Smooth muscle cell (in vitro differentiated cells): ENCODE measurements at regions not wholly inside any gene's neighbourhood (a gene's known extent, or its start where the extent isn't known, plus 50 kb on each side); places are given as distances from the start of the nearest gene placed in this dataset.
"Not testable (repeated sequence)": the region's sequence is repeated elsewhere in the genome, so short reads cannot be mapped to it uniquely, and the experiment has no call there.

Experiments used
- DNase-seq: peaks from one replicate; lab custom pipeline; 2025; ENCODE audit not compliant: unreplicated experiment; lab: John Stamatoyannopoulos, UW
- H2AFZ ChIP-seq: fragments of 200-600 bp; sonication (generic); 2 replicates; pipeline ENCODE4 v1.6.0; 2016; ENCODE audit warnings: antibody characterized with exemption, low read depth, mild to moderate bottlenecking
- H3F3A ChIP-seq: fragments of 200-600 bp; sonication (generic); 2 replicates; pipeline ENCODE4 v1.6.0; 2017; ENCODE audit warnings: antibody characterized with exemption, low read depth
- H3K27ac ChIP-seq: fragments of 200-600 bp; sonication (generic); 2 replicates; pipeline ENCODE4 v1.5.1; 2016; ENCODE audit warnings: low read depth, mild to moderate bottlenecking
- H3K27me3 ChIP-seq: fragments of 200-600 bp; sonication (generic); 2 replicates; pipeline ENCODE4 v1.6.1; 2016; ENCODE audit warnings: low read depth, mild to moderate bottlenecking
- H3K36me3 ChIP-seq: fragments of 200-600 bp; sonication (generic); 2 replicates; pipeline ENCODE4 v1.5.1; 2016; ENCODE audit warnings: low read depth
- H3K4me1 ChIP-seq: fragments of 200-600 bp; sonication (generic); 2 replicates; pipeline ENCODE4 v1.5.1; 2016; ENCODE audit warnings: low read depth
- H3K4me2 ChIP-seq: fragments of 200-600 bp; sonication (generic); 2 replicates; pipeline ENCODE4 v1.6.0; 2016; ENCODE audit warnings: mild to moderate bottlenecking
- H3K4me3 ChIP-seq: fragments of 200-600 bp; sonication (generic); 2 replicates; pipeline ENCODE4 v1.5.1; 2016; ENCODE audit warnings: mild to moderate bottlenecking
- H3K79me2 ChIP-seq: fragments of 200-600 bp; sonication (generic); 2 replicates; pipeline ENCODE4 v1.6.0; 2016; ENCODE audit warnings: low read depth, mild to moderate bottlenecking
- H3K9ac ChIP-seq: fragments of 200-600 bp; sonication (generic); 2 replicates; pipeline ENCODE4 v1.6.0; 2016; ENCODE audit warnings: low read depth
- H3K9me3 ChIP-seq: fragments of 200-600 bp; sonication (generic); replicated peaks from 2 replicates; pipeline ENCODE4 v1.5.1; 2016; ENCODE audit warnings: low read depth
- H4K20me1 ChIP-seq: fragments of 200-600 bp; sonication (generic); 2 replicates; pipeline ENCODE4 v1.6.0; 2016; ENCODE audit warnings: low read depth
- WGBS: methylation state at CpG from one replicate; pipeline ENCODE4 v1.1.7; 2016; ENCODE audit warnings: low lambda C conversion rate; 5-methylcytosine and 5-hydroxymethylcytosine counted together
- TF ChIP-seq, protein P1 (sequence below): fragments of 200-600 bp; sonication (generic); IDR thresholded peaks from 2 replicates; pipeline ENCODE4 v1.5.1; 2017; ENCODE audit warnings: borderline replicate concordance, mild to moderate bottlenecking, antibody characterized with exemption; ENCODE audit not compliant: insufficient read depth, poor library complexity, severe bottlenecking

GRCh38 chr7:52584041-52584440, 451.4 kb upstream of the POM121L12 start:
- Histone ChIP-seq H3K36me3 (peaks cover 3% of the 10 kb centered on the region), H3K27me3 (no peaks in the 10 kb centered on the region), H3F3A (no peaks in the 10 kb centered on the region), H3K9ac (no peak overlapping the region), H3K79me2 (no peaks in the 10 kb centered on the region), H3K4me2 (no peak overlapping the region), H4K20me1 (no peaks in the 10 kb centered on the region), H3K4me3 (no peak overlapping the region), H3K4me1 (peaks cover 9% of the 10 kb centered on the region), H2AFZ (no peak overlapping the region), H3K9me3 (no peaks in the 10 kb centered on the region), H3K27ac (no peak overlapping the region)
- WGBS = 61% methylated on average over 2 of the region's 2 CpGs
- TF ChIP-seq, protein P1, sequence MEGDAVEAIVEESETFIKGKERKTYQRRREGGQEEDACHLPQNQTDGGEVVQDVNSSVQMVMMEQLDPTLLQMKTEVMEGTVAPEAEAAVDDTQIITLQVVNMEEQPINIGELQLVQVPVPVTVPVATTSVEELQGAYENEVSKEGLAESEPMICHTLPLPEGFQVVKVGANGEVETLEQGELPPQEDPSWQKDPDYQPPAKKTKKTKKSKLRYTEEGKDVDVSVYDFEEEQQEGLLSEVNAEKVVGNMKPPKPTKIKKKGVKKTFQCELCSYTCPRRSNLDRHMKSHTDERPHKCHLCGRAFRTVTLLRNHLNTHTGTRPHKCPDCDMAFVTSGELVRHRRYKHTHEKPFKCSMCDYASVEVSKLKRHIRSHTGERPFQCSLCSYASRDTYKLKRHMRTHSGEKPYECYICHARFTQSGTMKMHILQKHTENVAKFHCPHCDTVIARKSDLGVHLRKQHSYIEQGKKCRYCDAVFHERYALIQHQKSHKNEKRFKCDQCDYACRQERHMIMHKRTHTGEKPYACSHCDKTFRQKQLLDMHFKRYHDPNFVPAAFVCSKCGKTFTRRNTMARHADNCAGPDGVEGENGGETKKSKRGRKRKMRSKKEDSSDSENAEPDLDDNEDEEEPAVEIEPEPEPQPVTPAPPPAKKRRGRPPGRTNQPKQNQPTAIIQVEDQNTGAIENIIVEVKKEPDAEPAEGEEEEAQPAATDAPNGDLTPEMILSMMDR = no peak
- DNase-seq = no peak

DNA sequence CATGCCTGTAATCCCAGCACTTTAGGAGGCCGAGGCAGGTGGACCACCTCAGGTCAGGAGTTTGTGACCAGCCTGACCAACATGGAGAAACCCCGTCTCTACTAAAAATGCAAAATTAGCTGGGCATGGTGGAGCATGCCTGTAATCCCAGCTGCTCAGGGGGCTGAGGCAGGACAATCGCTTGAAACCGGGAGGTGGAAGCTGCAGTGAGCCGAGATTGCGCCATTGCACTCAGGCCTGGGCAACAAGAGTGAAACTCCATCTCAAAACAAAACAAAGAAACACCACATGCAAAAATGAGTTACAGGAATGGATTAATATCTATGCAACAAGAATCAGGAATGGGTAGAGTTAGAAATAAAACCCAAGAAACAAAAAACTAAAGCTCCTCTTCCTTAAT, 462.3 kb upstream of the POM121L12 start:
- H4K20me1 ChIP-seq, H3K36me3 ChIP-seq, H3K79me2 ChIP-seq, H3K27ac ChIP-seq, H3K9ac ChIP-seq, H2AFZ ChIP-seq, H3K27me3 ChIP-seq, H3K4me2 ChIP-seq, DNase-seq, H3F3A ChIP-seq, H3K9me3 ChIP-seq, H3K4me3 ChIP-seq, H3K4me1 ChIP-seq: not testable (repeated sequence)
- 98% methylated on average over 6 of the region's 6 CpGs for WGBS

- no peak for DNase-seq
- Histone ChIP-seq H3K27me3 (no peaks in the 10 kb centered on the region), H3K4me1 (no peaks in the 10 kb centered on the region), H3K9me3 (no peaks in the 10 kb centered on the region), H4K20me1 (no peaks in the 10 kb centered on the region), H3K79me2 (no peaks in the 10 kb centered on the region), H3K4me2 (no peak overlapping the region), H3K27ac (no peak overlapping the region), H3K4me3 (no peak overlapping the region), H3K9ac (no peak overlapping the region), H2AFZ (peak overlapping the region; percentile 47), H3F3A (no peaks in the 10 kb centered on the region), H3K36me3 (no peaks in the 10 kb centered on the region)
- TF ChIP-seq, protein P1 = no peak
- 43% methylated on average over 3 of the region's 3 CpGs for WGBS
Observed at GRCh38 chr7:52571026-52571425, 464.4 kb upstream of the POM121L12 start.

DNA sequence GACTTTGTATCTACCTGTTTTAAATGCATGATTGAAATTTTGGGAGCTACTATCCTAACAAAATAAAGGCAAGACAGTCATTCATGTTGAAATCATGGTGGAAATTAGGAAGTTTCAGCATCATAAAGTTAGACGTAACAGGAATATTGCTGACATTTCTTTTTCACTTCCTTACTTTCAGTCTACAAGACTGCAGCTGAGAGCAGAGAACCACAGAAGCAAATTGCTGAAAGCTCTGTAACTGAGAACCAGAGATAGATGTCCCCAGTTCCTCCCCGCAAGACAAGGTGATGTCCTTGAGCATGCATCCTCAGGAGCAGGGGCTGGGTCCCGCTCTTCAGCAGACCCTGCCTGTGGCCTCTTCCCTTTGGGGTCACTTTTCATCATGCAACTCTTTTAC, 466.3 kb upstream of the POM121L12 start:
- Histone ChIP-seq H3K9ac (no peak overlapping the region), H3K4me2 (no peak overlapping the region), H3F3A (no peaks in the 10 kb centered on the region), H2AFZ (no peak overlapping the region), H3K4me3 (no peak overlapping the region), H3K27me3 (no peaks in the 10 kb centered on the region), H3K4me1 (no peaks in the 10 kb centered on the region), H3K36me3 (no peaks in the 10 kb centered on the region), H4K20me1 (no peaks in the 10 kb centered on the region), H3K27ac (no peak overlapping the region), H3K79me2 (no peaks in the 10 kb centered on the region), H3K9me3 (no peaks in the 10 kb centered on the region)
- TF ChIP-seq, protein P1 = no peak
- no peak for DNase-seq
- 84% methylated on average over 3 of the region's 3 CpGs for WGBS
